Pons (tissue), 1 donor: ENCODE measurements at regions not wholly inside any gene's neighbourhood (a gene's known extent, or its start where the extent isn't known, plus 50 kb on each side); places are given as distances from the start of the nearest gene placed in this dataset.
A peak's percentile ranks its signal among the peaks of the same experiment; 100 is the strongest.
"Not testable (repeated sequence)": the region's sequence is repeated elsewhere in the genome, so short reads cannot be mapped to it uniquely, and the experiment has no call there.

Experiments
- DNase-seq: peaks from one replicate; pipeline ENCODE4 v3.0.0-alpha.2; 2016; ENCODE audit warnings: low spot score

DNA sequence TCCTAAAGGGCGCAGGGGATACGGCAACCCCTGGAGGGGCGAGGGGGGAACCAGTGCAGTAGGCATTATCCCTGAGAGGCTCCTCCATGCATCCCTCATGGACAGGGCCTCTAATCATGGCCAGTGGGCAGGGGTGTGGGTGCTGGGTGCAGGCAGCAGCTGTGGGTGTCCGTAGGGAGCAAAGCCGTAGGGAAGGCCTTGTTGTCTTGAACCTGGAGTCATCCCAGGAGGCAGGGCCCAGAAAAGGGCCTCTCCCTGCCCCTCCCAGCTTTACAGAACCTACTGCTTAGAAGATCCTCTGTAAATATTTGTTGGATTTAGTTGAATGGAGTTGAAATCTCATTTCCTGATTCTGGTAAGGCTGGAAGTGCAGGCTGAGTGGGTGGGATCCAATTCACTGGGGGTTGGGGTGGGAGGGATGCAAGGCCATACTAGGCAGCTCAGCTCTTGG is 207.0 kb upstream of the HAAO start:
- no peak for DNase-seq

DNA sequence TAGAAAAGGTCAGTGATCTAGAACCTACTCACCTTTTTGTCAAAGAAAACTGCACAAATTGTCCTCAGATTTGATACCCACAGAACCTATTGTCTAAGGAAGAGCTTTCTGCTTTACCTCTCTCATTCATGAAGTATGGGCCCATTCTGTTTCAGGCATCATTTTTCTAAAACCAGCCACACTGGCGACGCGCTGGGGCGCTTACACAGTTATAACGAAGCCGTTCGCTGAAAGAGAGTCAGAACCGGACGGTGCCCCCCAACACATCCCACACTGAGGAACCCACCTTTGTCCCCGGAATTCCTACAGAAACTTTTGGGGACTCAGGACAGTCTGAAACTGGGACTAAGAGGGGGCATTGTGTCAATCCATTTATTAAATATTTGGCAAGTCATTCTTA is 206.3 kb upstream of the HAAO start:
- DNase-seq: no peak

DNA sequence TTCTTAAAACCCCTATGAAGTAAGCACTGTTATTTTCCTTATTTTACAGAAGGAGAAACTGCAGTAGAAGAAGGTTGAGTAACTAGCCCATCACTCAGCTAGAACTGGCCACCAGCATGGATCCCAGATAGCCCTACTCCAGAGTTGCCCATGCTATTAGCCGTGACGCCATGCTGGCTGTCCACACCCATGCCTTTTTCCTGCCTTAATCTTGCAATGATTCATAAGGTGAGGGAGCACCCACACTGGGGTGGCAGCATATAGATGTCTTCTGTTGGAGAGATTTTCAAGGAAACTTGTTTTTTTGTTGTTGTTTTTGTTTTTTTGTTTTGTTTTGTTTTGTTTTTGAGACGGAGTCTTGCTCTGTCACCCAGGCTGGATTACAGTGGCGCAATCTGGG is 204.1 kb upstream of the HAAO start:
- DNase-seq: no peak

DNA sequence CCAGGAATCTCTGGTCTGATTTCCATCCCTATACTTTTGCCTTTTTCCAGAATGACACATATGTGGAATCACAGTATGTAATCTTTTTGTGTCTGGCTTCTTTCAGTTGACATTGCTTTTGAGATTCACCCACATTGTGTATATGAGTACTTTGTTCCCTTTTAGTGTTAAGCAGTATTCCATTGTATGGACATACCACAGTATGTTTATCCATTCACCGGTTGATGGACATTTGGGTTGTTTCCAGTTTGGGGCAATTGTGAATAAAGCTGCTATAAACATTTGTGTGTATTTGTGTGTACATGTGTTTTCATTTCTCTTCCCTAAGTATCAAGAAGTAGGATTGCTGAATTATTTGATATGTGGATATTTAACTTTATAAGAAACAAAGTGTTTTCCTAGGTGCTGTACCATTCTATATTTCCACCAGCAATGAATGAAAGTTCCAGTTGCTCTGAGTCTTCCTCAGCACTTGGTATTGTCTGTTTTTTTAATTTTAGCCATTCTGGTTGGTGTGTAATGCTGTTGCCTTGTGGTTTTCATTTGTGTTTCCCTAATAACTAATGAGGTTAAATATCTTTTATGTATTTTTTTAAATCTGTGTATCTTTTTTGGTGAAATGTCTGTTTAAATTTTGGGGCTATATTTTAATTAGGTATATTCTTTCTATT is 203.5 kb upstream of the HAAO start:
- DNase-seq: no peak

DNA sequence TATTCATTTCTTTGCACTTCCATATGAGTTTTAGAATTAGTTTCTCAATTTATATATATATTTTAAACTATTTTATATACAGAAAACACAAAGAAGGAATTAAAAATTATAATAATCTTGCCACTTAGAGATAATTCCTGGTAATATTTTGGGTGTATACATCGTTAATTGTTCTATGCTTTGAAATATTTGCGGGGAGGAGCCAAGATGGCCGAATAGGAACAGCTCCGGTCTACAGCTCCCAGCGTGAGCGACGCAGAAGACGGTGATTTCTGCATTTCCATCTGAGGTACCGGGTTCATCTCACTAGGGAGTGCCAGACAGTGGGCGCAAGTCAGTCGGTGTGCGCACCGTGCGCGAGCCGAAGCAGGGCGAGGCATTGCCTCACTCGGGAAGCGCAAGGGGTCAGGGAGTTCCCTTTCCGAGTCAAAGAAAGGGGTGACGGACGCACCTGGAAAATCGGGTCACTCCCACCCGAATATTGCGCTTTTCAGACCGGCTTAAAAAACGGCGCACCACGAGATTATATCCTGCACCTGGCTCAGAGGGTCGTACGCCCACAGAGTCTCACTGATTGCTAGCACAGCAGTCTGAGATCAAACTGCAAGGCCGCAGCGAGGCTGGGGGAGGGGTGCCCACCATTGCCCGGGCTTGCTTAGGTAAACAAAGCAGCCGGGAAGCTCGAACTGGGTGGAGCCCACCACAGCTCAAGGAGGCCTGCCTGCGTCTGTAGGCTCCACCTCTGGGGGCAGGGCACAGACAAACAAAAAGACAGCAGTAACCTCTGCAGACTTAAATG is 197.1 kb upstream of the HAAO start:
- not testable (repeated sequence) for DNase-seq

DNA sequence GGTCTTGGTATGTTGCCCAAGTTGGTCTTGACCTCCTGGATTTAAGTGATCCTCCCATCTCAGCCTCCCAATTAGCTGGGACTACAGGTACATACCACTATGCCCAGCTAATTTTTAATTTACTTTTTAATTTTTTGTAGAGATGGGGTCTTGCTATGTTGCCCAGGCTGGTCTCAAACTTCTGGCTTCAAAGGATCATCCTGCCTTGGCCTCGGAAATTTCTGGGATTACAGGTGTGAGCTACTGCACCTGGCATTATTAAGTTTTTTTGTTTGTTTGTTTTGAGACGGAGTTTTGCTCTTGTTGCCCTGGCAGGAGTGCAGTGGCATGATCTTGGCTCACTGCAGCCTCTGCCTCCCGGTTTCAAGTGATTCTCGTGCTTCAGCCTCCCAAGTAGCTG is 195.7 kb upstream of the HAAO start:
- not testable (repeated sequence) for DNase-seq

DNA sequence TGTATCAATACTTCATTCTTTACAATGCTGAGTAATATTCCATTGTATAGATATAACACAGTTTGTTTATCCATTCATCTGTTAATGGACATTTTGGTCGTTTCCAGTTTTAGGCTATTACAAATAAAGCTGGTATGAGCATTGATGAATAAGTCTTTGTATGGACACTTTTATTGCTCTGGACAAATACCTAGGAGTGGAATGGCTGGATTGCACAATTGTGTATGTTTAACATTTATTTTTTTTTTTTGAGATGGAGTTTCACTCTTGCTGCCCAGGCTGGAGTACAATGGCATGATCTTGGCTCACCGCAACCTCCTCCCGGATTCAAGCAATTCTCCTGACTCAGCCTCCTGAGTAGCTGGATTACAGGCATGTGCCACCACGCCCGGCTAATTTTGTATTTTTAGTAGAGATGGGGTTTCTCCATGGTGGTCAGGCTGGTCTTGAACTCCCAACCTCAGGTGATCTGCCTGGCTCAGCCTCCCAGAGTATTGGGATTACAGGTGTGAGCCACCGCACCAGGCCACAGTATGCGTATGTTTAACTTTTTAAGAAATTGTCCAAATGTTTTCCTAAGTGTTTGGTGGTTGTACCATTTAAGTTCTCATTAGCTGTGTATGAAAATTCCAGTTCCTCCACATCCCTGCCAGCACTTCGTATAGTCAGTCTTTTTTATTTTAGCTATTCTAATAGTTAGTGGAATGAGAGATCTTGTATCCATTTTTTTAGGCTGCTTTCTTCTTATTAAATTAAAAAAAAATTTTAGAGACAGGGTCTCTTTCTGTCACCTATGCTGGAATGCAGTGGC is 194.9 kb upstream of the HAAO start:
- no peak for DNase-seq

DNA sequence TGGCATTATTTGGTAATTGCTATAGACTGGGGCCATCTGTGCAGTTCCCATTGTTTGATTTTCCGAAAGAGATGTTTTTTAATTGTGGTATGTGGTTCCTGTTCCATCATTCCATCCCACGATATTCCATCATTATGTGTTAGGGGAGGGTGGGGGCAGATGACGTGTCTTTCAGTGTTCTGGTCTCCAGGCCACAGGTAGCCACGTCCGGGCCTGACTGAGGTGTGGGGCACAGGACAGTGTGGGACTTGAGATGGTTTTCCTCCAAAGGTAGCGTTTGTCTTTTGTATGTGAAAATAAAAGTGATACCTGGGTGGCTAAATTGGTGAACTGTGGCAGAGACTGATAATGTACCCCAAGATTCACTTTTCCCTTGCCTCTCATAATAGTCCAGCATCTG is 192.2 kb upstream of the HAAO start:
- DNase-seq: no peak

DNA sequence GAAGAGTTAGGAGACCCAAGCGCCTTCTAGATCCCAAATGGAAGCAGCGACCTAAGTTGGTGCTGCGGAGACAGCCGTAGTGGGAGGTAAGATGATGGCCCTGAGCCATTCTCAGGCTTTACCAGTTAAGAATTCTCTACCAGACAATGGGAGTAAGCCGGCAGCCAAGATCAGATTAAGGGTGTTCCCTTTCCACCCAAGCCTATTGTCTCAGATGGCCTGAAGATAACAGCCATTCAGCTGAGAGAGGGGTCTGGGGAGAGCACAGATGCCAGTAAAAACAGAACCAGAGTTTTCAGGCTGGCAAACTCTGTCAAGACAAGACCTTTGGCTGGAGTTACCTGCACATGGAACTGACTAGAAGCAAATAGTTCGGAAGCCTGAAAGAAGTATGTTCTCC is 191.7 kb upstream of the HAAO start:
- no peak for DNase-seq

DNA sequence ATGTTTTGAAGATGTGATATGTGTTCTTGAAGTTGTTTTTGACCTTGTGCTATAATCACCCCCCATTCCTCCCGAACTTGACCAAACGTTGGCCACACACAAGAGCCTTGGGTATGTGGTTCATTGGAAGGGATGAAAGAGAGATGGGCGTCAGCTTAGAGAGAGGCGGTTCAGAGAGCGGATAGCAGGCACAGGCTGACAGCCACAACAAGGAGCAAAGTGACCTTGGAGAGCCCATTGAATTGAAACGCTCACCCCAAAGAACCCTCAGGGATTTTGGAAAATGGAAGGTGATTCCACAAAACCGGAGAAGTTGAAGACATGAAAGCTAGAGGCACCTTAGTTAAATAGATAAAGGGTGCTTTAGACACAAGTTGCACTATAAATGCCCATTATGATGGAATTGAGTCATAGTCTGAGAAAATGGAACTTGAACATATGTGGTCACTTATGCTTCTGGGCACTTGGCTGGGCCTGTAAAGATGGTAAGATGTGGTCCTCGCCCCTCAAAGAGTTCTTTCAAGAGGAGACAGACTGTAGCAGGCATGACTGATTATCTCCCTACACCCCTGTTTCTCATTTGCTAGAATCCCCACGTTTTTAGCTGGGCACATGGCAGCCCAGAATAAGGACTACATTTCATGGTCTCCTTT is 188.5 kb upstream of the HAAO start:
- DNase-seq: no peak

DNA sequence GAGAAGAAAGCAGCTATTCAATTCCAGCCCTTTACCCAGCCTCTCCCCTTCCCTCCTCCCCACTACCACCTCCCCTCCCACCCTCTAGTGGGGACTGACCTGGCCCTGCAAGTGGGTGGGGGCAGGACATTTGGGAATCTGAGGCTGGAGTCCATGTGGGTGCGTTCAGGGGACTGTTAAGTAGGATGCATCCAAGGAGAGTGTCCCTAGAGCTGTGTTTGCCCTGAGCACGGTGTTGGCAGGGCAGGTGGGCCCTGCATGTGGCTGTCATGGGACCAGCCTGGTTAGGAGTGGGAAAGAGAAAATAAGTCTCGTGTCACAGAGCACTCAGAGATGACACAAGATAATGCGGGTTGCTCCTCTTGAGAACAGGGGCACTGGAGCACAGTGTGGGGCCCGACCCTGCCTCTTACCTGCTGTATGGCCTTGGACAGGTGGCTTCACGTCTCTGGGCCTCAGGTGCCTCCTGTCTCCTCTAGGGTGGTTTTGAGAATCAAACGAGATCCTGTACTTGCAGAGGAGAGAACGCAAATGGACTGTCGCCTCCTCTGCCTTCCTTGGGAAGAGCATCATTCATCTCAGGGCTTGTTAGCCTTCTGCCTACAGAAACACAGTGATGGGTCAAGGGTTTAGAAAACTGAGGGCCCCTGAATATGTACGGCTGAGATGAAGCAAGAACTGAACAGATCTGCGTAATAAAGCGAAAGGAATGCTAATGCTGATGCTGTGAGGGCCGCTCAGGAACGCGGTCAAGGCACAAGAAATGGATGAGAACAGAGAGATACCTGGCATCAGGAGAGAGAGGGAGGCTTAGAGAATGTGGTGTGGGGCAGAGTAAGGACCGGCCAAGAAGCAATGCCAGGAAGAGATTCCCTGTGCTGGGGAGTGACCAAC is 187.7 kb upstream of the HAAO start:
- no peak for DNase-seq

DNA sequence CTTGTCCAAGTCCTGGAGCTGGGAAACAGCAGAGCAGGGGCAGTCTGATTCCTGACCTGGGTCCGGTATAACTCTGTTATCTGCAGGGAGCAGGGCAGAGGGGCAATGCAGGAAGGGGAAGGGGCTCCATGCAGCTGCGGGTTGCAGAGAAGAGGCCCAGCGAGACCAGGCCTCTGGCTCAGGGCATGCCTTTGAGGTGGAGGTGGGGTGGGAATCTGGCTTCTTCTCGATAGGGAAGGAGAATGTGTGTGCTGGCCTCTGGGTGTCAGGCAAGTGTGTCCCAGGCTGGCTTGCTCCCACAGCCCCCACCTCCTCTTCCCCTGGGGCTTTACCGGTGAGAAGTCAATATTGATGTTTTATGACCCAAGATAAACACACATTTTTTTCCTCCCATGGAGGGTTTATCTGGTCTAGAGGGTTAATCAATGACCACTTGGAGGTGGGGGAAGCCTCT is 187.1 kb upstream of the HAAO start:
- DNase-seq: no peak

DNA sequence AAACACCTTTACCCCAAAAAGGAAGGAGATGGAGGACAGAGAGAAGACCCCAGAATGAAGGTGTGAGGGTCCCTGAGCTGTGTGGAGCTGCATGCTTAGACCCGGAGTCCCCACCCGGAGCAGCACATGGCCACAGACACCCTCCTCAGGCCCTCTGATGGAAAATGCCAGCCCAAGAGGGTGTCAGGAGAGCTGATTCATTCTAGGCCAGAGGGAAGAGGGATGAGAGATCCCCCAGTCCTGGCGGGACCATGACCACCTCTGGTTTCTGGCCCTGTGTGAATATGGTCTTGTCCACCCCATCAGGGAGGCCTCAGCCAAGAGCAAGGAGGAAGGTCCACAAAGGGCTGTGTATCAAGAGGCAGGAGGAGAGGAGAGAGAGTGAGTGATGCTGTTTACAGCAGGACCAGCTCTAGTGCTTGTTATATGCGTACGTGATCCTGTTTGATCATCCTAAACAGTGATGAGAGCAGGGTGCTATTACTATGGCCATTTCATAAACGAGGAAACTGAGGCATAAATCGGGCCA is 186.6 kb upstream of the HAAO start:
- DNase-seq: no peak

DNA sequence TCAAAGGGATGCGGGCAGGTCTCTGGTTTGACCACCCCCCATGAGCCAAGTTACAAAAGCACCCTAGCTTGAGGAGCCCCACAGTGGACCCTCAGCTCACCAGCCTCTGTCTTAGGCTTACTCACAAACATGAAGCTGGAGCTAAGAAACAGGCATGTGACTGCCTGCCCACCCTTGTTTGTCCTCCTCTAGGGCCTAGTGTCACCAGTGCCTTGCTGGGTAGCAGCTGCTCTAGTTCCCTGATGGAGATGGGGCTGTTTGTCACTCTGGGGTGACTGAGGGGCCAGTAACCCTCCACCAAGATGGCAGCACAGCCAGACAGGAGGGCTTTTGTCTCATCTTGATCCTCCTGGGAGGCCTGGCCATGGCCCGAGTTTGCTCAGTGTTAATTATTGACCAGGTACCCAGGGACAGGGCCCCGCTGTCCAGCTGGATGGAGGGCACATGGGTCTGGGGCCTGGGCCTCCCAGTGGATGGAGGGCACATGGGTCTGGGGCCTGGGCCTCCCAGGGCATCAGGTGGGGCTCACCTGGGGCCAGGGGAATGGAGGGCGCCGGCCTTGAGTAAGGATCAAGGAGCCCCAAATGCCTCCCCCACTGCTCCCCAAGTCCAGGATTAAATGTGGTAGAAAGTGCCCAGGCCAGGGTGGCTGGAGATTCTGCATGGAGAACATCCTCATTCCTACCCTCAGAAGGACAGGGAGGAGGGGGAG is 185.9 kb upstream of the HAAO start:
- DNase-seq: no peak

DNA sequence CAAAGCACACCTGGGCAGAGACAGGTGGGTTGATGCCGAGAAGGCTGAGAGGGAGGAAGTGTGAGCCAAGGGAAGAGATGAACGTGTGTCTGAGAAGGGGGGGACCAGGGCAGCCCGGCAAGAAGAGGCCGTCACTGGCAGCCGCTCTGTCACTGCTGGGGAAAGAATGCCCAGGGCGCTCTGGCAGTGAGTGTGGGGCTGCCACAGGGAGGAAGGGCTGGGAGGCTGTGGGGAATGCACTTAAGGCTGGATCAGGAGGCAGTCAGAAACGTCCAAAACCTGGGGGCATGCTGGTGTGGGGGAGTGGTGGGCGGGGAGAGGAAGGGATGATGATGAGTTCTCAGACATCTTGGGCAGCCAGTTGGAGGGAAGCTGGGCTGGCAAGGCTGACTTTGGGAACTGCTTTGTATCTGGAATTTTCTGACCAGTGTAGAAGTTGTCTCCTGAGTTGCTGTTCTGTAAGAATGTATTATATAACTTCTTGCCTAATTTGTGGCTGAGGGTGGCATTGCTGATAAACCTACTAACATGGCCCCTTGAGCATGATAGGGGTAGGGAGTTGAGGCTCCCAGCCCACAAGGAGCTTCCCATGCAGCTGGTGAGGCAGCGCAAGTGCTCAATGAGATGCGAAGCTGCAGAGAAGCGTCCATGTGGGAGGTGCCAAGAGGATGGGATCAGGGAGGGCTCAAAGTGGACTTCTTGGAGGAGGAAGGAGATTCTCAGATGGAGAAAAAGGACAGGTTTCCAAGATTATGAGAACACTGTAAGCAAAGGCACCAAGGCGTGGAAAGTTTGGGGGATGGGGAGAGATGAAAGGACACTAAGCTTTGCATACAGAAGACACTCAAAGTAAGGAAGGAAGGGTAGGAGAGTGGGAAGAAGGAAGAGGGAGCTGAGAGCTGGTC is 185.1 kb upstream of the HAAO start:
- DNase-seq: no peak

DNA sequence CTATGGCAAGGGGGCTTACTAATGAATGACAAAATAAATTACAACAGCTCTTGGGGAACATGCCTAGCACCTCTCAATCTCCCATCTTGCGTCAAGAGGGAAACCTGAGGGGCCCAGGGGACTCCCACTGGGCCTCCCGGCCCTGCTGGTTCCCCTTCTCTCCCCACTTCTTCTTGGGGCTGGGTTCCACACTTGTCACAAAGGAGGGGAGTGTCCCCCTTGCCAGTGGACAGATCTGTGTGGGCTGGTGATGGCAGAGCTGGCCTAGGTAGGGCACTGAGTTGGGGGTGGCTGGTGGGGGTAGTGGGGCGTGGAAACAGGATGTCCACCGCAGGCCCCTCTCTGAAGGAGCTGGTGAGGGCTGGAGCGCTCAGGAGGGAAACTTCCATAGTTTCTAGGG is 184.0 kb upstream of the HAAO start:
- DNase-seq: no peak

DNA sequence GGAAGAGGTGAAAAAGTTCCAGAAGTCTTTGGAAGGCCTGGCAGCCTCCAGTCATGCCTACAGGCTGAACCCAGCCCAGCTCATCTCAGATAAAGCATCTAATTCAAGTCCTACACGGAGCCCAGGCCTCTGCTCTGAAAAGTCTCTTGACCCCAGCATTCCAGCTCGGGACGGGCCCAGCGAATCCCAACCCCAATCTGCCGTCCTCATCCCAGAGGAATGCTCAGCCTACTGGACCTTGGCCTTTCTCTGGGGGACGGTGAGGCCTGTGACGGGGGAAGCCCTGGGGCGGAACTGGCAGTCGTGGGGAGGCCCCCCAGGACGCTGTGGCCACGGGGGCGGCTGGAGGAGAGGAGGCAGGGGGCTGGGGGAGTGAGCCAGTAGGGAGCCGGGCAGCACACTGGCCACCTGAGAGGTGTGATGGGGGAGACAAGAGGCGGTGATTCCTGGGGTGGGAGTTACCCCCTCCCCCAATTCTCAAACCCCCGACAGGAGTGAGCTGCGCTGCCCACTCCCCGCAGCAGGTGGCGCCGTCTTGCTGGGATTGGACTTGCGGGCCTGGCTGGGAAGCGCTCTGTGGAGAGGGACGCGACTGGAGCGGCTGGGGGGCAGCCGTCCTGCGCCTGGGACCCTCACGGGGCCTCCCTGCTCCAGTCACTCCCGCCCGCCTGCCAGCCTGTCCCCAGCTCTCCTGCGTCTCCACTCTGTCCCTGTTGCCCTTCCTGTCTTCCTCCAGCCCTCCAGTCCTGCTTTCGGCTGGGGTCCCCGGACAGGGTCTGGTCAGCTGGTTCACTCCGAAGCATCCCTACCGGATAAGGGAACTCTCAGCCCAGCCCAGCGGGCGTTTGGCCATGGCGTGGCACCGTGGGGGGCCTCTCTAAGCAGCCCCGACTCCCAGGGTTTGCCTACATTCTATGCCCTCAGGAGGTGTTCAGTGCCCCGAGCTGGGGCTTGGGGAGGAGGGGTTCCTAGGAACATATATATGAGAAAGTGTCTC is 182.6 kb upstream of the HAAO start:
- peak; percentile 53 for DNase-seq

DNA sequence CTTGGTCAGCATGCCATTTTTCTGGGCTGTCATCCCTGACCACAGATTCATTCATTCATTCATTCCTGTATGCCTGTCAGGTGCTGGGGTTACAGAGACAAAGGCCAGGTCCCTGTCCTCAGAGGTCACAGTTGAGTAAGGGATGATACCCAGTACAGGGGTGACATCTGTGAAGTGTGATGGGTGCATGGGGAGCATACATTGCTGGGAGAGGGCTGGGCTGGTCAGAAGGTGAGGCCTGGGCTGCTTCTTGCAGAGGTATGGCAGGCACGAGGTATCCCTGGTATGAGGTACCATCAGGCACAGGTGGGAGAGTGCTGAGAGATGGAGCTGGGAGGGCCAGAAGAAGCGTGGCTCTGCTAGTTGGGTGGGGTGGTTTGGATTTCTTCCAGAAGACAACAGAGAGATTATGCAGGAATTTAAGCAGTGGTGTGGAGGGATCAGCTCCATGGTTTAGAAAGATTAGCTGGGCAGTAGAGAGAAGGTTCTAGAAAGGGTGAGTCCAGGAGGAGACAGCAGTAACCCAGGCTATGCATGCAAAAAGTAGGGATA is 181.9 kb upstream of the HAAO start:
- no peak for DNase-seq
